ENCODE measurements at regions not wholly inside any gene's neighbourhood (a gene's known extent, or its start where the extent isn't known, plus 50 kb on each side); places are given as distances from the start of the nearest gene placed in this dataset.

GRCh38 chr2:155747531-155747930 is 585.0 kb downstream of the NR4A2 start:
- H3K4me3 ChIP-seq, result no peak overlapping the region
- TF ChIP-seq CTCF (IDR thresholded peaks at IDR 0.05), result no peak
- no peak for TF ChIP-seq POLR2A (IDR thresholded peaks at IDR 0.05)
- no peak for ATAC-seq
- no peaks in the 10 kb centered on the region for H3K36me3 ChIP-seq
- no peak for DNase-seq
- H3K27me3 ChIP-seq, result no peaks in the 10 kb centered on the region
- WGBS, 4 donors, result 75 to 85% (median 83%) methylated on average over 3 of the region's 3 CpGs
- H3K27ac ChIP-seq, result no peak overlapping the region
- H3K9me3 ChIP-seq, result peaks cover 0 to 7% (median 0%) of the 10 kb centered on the region in 12 donors
- H3K4me1 ChIP-seq, result no peaks in the 10 kb centered on the region
- intact Hi-C loops (cut with DNase I), result no loop called here

GRCh38 chr2:155733091-155733853 is 599.2 kb downstream of the NR4A2 start:
- DNase-seq (no peak), ATAC-seq (no peak)
- no peaks in the 10 kb centered on the region for H3K36me3 ChIP-seq
- no peak overlapping the region for H3K27ac ChIP-seq
- no peak for TF ChIP-seq POLR2A (IDR thresholded peaks at IDR 0.05)
- TF ChIP-seq CTCF (IDR thresholded peaks at IDR 0.05), result no peak
- 35 to 51% (median 38%) methylated on average over 4 of the region's 4 CpGs for WGBS, 4 donors
- H3K27me3 ChIP-seq, result no peaks in the 10 kb centered on the region
- H3K4me3 ChIP-seq, result no peak overlapping the region
- no peaks in the 10 kb centered on the region for H3K9me3 ChIP-seq
- intact Hi-C loops (cut with DNase I), result no loop called here
- H3K4me1 ChIP-seq, result no peaks in the 10 kb centered on the region

GRCh38 chr2:155730804-155731203 is 601.7 kb downstream of the NR4A2 start:
- H3K4me1 ChIP-seq, result no peaks in the 10 kb centered on the region
- TF ChIP-seq CTCF (IDR thresholded peaks at IDR 0.05), result no peak
- no peak for TF ChIP-seq POLR2A (IDR thresholded peaks at IDR 0.05)
- ATAC-seq (no peak), DNase-seq (no peak)
- H3K9me3 ChIP-seq, result no peaks in the 10 kb centered on the region
- intact Hi-C loops (cut with DNase I), result no loop called here
- peaks cover 0 to 12% (median 0%) of the 10 kb centered on the region in 9 donors for H3K27me3 ChIP-seq
- no peaks in the 10 kb centered on the region for H3K36me3 ChIP-seq
- H3K4me3 ChIP-seq, result no peak overlapping the region
- WGBS, 4 donors, result 68 to 72% (median 70%) methylated on average over 5 of the region's 5 CpGs
- H3K27ac ChIP-seq, result no peak overlapping the region

GRCh38 chr2:155727187-155727895 is 605.2 kb downstream of the NR4A2 start:
- no peak for TF ChIP-seq POLR2A (IDR thresholded peaks at IDR 0.05)
- Histone ChIP-seq H3K9me3 (no peaks in the 10 kb centered on the region), H3K27me3 (peaks cover 0 to 13% (median 0%) of the 10 kb centered on the region in 9 donors), H3K4me3 (no peak overlapping the region), H3K27ac (no peak overlapping the region), H3K4me1 (no peaks in the 10 kb centered on the region), H3K36me3 (no peaks in the 10 kb centered on the region)
- DNase-seq, result no peak
- intact Hi-C loops (cut with DNase I), result no loop called here
- no peak for ATAC-seq
- WGBS, 4 donors, result 18 to 24% (median 20%) methylated on average over 10 of the region's 10 CpGs

Data from heart left ventricle (tissue), 16 donors.